CD14-positive monocyte (primary cell): ENCODE measurements at regions not wholly inside any gene's neighbourhood (a gene's known extent, or its start where the extent isn't known, plus 50 kb on each side); places are given as distances from the start of the nearest gene placed in this dataset.
A peak's percentile ranks its signal among the peaks of the same experiment; 100 is the strongest.

Experiments used
- DNase-seq, 3 donors: peaks; one replicate each; pipeline ENCODE4 v3.0.0-alpha.2; 2011 to 2022
- H2AFZ ChIP-seq: 2 replicates; pipeline ENCODE4 v1.6.0; 2012; ENCODE audit warnings: mild to moderate bottlenecking, low read depth, low read length, inconsistent platforms; ENCODE audit not compliant: insufficient read depth, poor library complexity, severe bottlenecking
- H3K27ac ChIP-seq, 2 donors: 1 replicate in 1 of 2; 2 replicates in 1 of 2; pipeline ENCODE4 v1.5.1; 2012 to 2013; ENCODE audit warnings: low read length in 2 of 2, control low read depth in 1 of 2, inconsistent platforms in 1 of 2, low read depth in 1 of 2, mild to moderate bottlenecking in 1 of 2
- H3K27me3 ChIP-seq, 2 donors: one replicate each; pipeline versions ENCODE4 v1.6.0 to v1.6.1; 2011 to 2013; ENCODE audit warnings: low read length in 2 of 2; ENCODE audit not compliant: control insufficient read depth in 2 of 2, insufficient read depth in 2 of 2
- H3K36me3 ChIP-seq, 2 donors: replicated peaks in 1 of 2; 1 replicate in 1 of 2; 2 replicates in 1 of 2; pipeline versions ENCODE4 v1.5.1 to v1.6.1; 2012 to 2013; ENCODE audit warnings: low read length in 2 of 2, control low read depth in 1 of 2, inconsistent platforms in 1 of 2, mild to moderate bottlenecking in 1 of 2; ENCODE audit not compliant: insufficient read depth in 2 of 2, control insufficient read depth in 1 of 2
- H3K4me1 ChIP-seq, 2 donors: 1 replicate in 1 of 2; 2 replicates in 1 of 2; pipeline versions ENCODE4 v1.5.1 to v1.6.1; 2012 to 2013; ENCODE audit warnings: low read length in 2 of 2, control low read depth in 1 of 2, inconsistent platforms in 1 of 2, mild to moderate bottlenecking in 1 of 2, moderate library complexity in 1 of 2; ENCODE audit not compliant: insufficient read depth in 2 of 2, control insufficient read depth in 1 of 2
- H3K4me2 ChIP-seq: replicated peaks from 2 replicates; pipeline ENCODE3; 2012; ENCODE audit warnings: low read length, moderate library complexity, mild to moderate bottlenecking; ENCODE audit not compliant: poor library complexity, severe bottlenecking; ENCODE audit errors: extremely low read depth
- H3K4me3 ChIP-seq, 3 experiments: fragments of 200-600 bp in 1 of 3; sonication (generic) in 1 of 3; replicated peaks in 1 of 3; 1 replicate in 2 of 3; 2 replicates in 1 of 3; pipeline ENCODE4 v1.5.1; 2011 to 2013; ENCODE audit warnings: low read length in 3 of 3, mild to moderate bottlenecking in 3 of 3, control low read depth in 2 of 3, low read depth in 2 of 3, inconsistent platforms in 1 of 3, moderate library complexity in 1 of 3
- H3K79me2 ChIP-seq: 2 replicates; pipeline ENCODE4 v1.6.0; 2012; ENCODE audit warnings: mild to moderate bottlenecking, control low read depth, inconsistent platforms, low read length, moderate library complexity; ENCODE audit not compliant: insufficient read depth
- H3K9ac ChIP-seq: 2 replicates; pipeline ENCODE4 v1.6.0; 2017; ENCODE audit warnings: low read length, mild to moderate bottlenecking; ENCODE audit not compliant: insufficient read depth, poor library complexity, severe bottlenecking
- H3K9me3 ChIP-seq, 2 donors: replicated peaks in 1 of 2; 1 replicate in 1 of 2; 2 replicates in 1 of 2; pipeline versions ENCODE4 v1.5.1 to v1.6.1; 2012 to 2013; ENCODE audit warnings: low read length in 2 of 2, control low read depth in 1 of 2; ENCODE audit not compliant: control insufficient read depth in 1 of 2, insufficient read depth in 1 of 2
- H4K20me1 ChIP-seq: 2 replicates; pipeline ENCODE4 v1.6.0; 2012; ENCODE audit warnings: mild to moderate bottlenecking, low read length, control low read depth, moderate library complexity; ENCODE audit not compliant: insufficient read depth
- H3K27ac Mint-ChIP-seq, 7 donors: one replicate each; pipeline ENCODE4 v1.8.0; 2020; ENCODE audit warnings: mild to moderate bottlenecking in 7 of 7, mixed read lengths in 7 of 7, moderate library complexity in 6 of 7, inconsistent platforms in 2 of 7
- H3K27me3 Mint-ChIP-seq, 3 donors: one replicate each; pipeline ENCODE4 v1.8.0; 2021 to 2022; ENCODE audit warnings: low read depth in 3 of 3, mild to moderate bottlenecking in 3 of 3, mixed read lengths in 3 of 3, moderate library complexity in 3 of 3, inconsistent platforms in 1 of 3
- H3K36me3 Mint-ChIP-seq, 2 donors: one replicate each; pipeline ENCODE4 v1.8.0; 2020; ENCODE audit warnings: mixed read lengths in 2 of 2, inconsistent platforms in 1 of 2, mild to moderate bottlenecking in 1 of 2
- H3K4me1 Mint-ChIP-seq: one replicate; pipeline ENCODE4 v1.8.0; 2020; ENCODE audit warnings: mild to moderate bottlenecking, mixed read lengths
- H3K4me3 Mint-ChIP-seq, 2 donors: one replicate each; pipeline ENCODE4 v1.8.0; 2020; ENCODE audit warnings: mild to moderate bottlenecking in 2 of 2, mixed read lengths in 2 of 2, moderate library complexity in 1 of 2
- H3K9me3 Mint-ChIP-seq, 7 donors: one replicate each; pipeline ENCODE4 v1.8.0; 2020 to 2022; ENCODE audit warnings: mixed read lengths in 7 of 7, mild to moderate bottlenecking in 6 of 7, moderate library complexity in 6 of 7, inconsistent platforms in 2 of 7
- CTCF ChIP-seq: fragments of 200-600 bp; IDR thresholded peaks from one replicate; pipeline ENCODE4 v1.8.0; 2022; ENCODE audit warnings: antibody characterized with exemption, mild to moderate bottlenecking
- WGBS: methylation state at CpG from one replicate; pipeline ENCODE4 v1.1.5; 2013; ENCODE audit warnings: missing lambda C conversion rate; ENCODE audit not compliant: insufficient coverage; 5-methylcytosine and 5-hydroxymethylcytosine counted together
- intact Hi-C, 2 donors: fragments of 100-400 bp; cut with micrococcal nuclease; formaldehyde crosslinking; loops; one replicate each; pipeline versions ENCODE4 v1.15.0 to v1.15.1; 2023

GRCh38 chr11:92888696-92889095 is 80.8 kb upstream of the MTNR1B start:
- no peaks in the 10 kb centered on the region for H3K36me3 ChIP-seq
- no CpG with 5 or more reads among the region's 5 CpGs for WGBS
- no peaks in the 10 kb centered on the region for H4K20me1 ChIP-seq
- H3K79me2 ChIP-seq, result no peaks in the 10 kb centered on the region
- no peak overlapping the region for H3K4me3 ChIP-seq
- no peak for TF ChIP-seq CTCF
- no peaks in the 10 kb centered on the region for H3K36me3 Mint-ChIP-seq
- H3K9me3 ChIP-seq, result no peaks in the 10 kb centered on the region
- DNase-seq, result no peak
- H3K27ac Mint-ChIP-seq, result no peak overlapping the region
- no peak overlapping the region for H3K27ac ChIP-seq
- H3K4me1 Mint-ChIP-seq, result no peaks in the 10 kb centered on the region
- no peak overlapping the region for H3K9ac ChIP-seq
- no peak overlapping the region for H3K4me3 Mint-ChIP-seq
- no peak overlapping the region for H3K4me2 ChIP-seq
- intact Hi-C loops, result no loop called here
- H3K9me3 Mint-ChIP-seq, result peaks cover 0 to 3% (median 0%) of the 10 kb centered on the region in 7 donors
- no peaks in the 10 kb centered on the region for H3K4me1 ChIP-seq
- H3K27me3 Mint-ChIP-seq, result peaks cover 0 to 1% (median 0%) of the 10 kb centered on the region in 3 donors
- no peak overlapping the region for H2AFZ ChIP-seq
- H3K27me3 ChIP-seq, result no peaks in the 10 kb centered on the region

DNA sequence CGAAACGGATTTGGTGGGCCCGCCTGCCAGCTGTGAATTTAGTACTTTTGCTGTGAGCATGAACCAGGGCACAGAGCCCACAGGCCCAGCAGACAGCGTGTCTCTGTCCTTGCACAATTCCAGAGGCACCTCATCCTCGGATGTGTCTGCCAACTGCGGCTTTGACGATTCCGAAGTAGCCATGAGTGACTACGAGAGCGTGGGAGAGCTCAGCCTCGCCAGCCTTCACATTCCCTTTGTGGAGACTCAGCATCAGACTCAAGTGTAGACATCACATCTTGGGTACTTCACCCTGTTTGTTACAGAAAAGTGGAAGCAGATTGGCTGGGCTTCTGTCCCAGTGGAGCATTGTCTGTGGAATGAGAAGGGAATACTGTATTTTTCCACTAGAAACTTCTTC is 78.6 kb upstream of the MTNR1B start:
- intact Hi-C loops, result no loop called here
- Histone ChIP-seq H3K4me3 (no peak overlapping the region), H3K27ac (no peak overlapping the region), H4K20me1 (no peaks in the 10 kb centered on the region), H2AFZ (no peak overlapping the region), H3K79me2 (no peaks in the 10 kb centered on the region), H3K9me3 (no peaks in the 10 kb centered on the region), H3K27me3 (no peaks in the 10 kb centered on the region), H3K4me2 (no peak overlapping the region), H3K9ac (no peak overlapping the region), H3K4me1 (no peaks in the 10 kb centered on the region), H3K36me3 (no peaks in the 10 kb centered on the region)
- H3K27ac Mint-ChIP-seq, result peak overlapping the region in 1 of 7 donors; percentile 58
- H3K36me3 Mint-ChIP-seq, result no peaks in the 10 kb centered on the region
- DNase-seq, result no peak
- H3K4me1 Mint-ChIP-seq, result no peaks in the 10 kb centered on the region
- 95% methylated on average over 11 of the region's 11 CpGs for WGBS
- H3K27me3 Mint-ChIP-seq, result peaks cover 0 to 1% (median 0%) of the 10 kb centered on the region in 3 donors
- H3K4me3 Mint-ChIP-seq, result no peak overlapping the region
- H3K9me3 Mint-ChIP-seq, result peaks cover 0 to 3% (median 0%) of the 10 kb centered on the region in 7 donors
- TF ChIP-seq CTCF, result no peak
